MCF 10A (cell line): ENCODE measurements at regions not wholly inside any gene's neighbourhood (a gene's known extent, or its start where the extent isn't known, plus 50 kb on each side); places are given as distances from the start of the nearest gene placed in this dataset.

ENCODE experiments used
- BruUV-seq: library from RNA; stranded (reverse); fragments of 400-500 nt; replicated peaks from 2 replicates; lab custom pipeline; 2021; lab: Mats Ljungman, UMichigan
- CTCF ChIA-PET: fragments of 300-600 bp; sonication (Branson Sonifier 250); formaldehyde crosslinking; extraction: SDS; loops from one replicate; lab custom pipeline; 2021; ENCODE audit warnings: antibody characterized with exemption, inconsistent platforms; lab: Yijun Ruan, JAX
- POLR2A ChIA-PET: fragments of 300-600, 350-650 bp; sonication (Branson Sonifier 250); formaldehyde crosslinking; extraction: SDS; loops from one replicate; lab custom pipeline; 2020; ENCODE audit warnings: antibody characterized with exemption, inconsistent platforms; lab: Yijun Ruan, JAX
- DNase-seq: peaks from one replicate; pipeline ENCODE4 v3.0.0-alpha.2; 2018; ENCODE audit not compliant: unreplicated experiment
- H3K27ac Mint-ChIP-seq: one replicate; pipeline ENCODE4 v1.8.0; 2022; ENCODE audit warnings: mild to moderate bottlenecking, low read depth, mixed read lengths; ENCODE audit not compliant: unreplicated experiment
- H3K27me3 Mint-ChIP-seq: one replicate; pipeline ENCODE4 v1.8.0; 2022; ENCODE audit warnings: mixed read lengths; ENCODE audit not compliant: insufficient read depth, unreplicated experiment
- H3K36me3 Mint-ChIP-seq: one replicate; pipeline ENCODE4 v1.8.0; 2022; ENCODE audit warnings: mild to moderate bottlenecking, moderate library complexity, mixed read lengths; ENCODE audit not compliant: insufficient read depth, unreplicated experiment
- H3K4me1 Mint-ChIP-seq: one replicate; pipeline ENCODE4 v1.8.0; 2022; ENCODE audit warnings: mixed read lengths; ENCODE audit not compliant: insufficient read depth, unreplicated experiment
- H3K4me3 Mint-ChIP-seq: one replicate; pipeline ENCODE4 v1.8.0; 2022; ENCODE audit warnings: mild to moderate bottlenecking, moderate library complexity, mixed read lengths; ENCODE audit not compliant: unreplicated experiment
- H3K9me3 Mint-ChIP-seq: one replicate; pipeline ENCODE4 v1.8.0; 2022; ENCODE audit warnings: mixed read lengths; ENCODE audit not compliant: unreplicated experiment
- CTCF ChIP-seq: fragments of 200-600 bp; IDR thresholded peaks from one replicate; pipeline ENCODE4 v1.8.0; 2022; ENCODE audit warnings: antibody characterized with exemption, mild to moderate bottlenecking; ENCODE audit not compliant: unreplicated experiment
- intact Hi-C: fragments of 100-400 bp; cut with micrococcal nuclease; formaldehyde crosslinking; loops from 2 replicates; pipeline ENCODE4 v1.14.1; 2022

DNA sequence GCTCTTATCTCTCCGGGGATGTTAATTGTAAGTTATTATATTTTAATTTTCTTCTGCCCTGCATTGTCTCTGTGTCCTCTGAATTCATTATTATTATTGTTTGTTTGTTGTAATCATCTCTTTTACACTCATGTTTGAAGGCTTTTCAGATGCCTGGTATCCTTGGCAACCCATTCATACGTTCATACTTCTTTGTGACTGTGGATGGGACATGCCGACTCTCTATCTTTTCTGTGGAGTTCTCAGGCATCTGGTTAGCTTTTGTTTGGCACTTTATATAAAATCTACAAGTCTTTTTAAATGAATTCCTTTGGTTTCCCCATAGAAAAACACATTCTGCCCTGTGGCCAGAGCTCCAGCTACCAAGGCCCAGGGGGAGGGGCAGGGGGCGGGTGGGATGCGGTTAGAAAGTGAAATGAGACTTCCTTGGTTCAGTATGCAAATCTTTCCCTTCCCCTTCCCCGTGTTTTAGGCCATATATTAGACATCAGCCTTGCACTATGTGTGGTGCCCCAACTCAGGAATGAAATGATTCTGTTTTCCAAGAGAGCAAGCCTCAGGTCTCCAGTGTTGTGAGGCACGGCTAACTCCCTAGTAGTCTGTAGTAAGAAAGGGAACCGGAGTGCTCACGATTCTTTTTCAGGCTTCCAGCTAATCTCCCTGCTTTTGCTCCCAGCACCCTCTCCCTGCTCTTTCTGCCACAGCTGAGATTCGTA lies 79.2 kb downstream of the SST start:
- CTCF ChIA-PET = interaction anchor here (0.6 to 0.8 kb wide), 2 partner anchors 59 to 88 kb away, joined by 3 to 4 read pairs; no protein-coding TSS in a partner anchor
- BruUV-seq = no TSS peak
- no peaks in the 10 kb centered on the region for H3K9me3 Mint-ChIP-seq

DNA sequence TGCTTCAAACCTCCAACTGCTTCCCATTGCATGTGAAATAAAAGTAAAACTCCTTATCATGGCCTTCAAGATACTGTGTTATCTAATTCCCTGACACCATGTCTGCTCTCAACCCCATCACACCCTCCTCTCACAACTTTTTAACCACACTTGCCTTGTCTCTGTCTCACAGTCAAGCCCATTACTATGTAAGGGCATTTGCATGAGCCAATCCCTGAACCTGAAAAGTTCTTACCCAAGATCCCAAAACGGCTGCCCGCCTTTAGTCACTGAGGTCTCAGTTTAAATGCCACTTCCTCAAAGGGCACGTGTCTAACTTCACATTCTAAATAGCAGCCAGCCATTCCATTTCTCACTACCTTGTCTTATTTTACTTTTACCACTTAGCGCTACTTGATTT lies 83.1 kb downstream of the SST start:
- H3K27ac Mint-ChIP-seq = no peak overlapping the region
- H3K4me1 Mint-ChIP-seq = no peaks in the 10 kb centered on the region
- POLR2A ChIA-PET = no interaction called here
- CTCF ChIA-PET = no interaction called here
- H3K27me3 Mint-ChIP-seq = peaks cover 72% of the 10 kb centered on the region
- intact Hi-C loops = no loop called here
- H3K4me3 Mint-ChIP-seq = no peak overlapping the region
- no TSS peak for BruUV-seq
- H3K36me3 Mint-ChIP-seq = no peaks in the 10 kb centered on the region
- H3K9me3 Mint-ChIP-seq = no peaks in the 10 kb centered on the region
- DNase-seq = no peak
- no peak for TF ChIP-seq CTCF

More for the DNA sequence above, 79.2 kb downstream of the SST start:
- POLR2A ChIA-PET = no interaction called here
- peaks cover 65% of the 10 kb centered on the region for H3K27me3 Mint-ChIP-seq
- no peaks in the 10 kb centered on the region for H3K36me3 Mint-ChIP-seq
- H3K4me1 Mint-ChIP-seq = no peaks in the 10 kb centered on the region
- no peak for TF ChIP-seq CTCF
- H3K27ac Mint-ChIP-seq = no peak overlapping the region
- H3K4me3 Mint-ChIP-seq = no peak overlapping the region
- no peak for DNase-seq
- intact Hi-C loops = no loop called here

GRCh38 chr3:187586226-187586625 lies 84.0 kb downstream of the SST start:
- H3K36me3 Mint-ChIP-seq = no peaks in the 10 kb centered on the region
- DNase-seq = no peak
- POLR2A ChIA-PET = interaction anchor here (1.0 kb wide), 1 partner anchor 12 kb away, joined by 3 read pairs; no protein-coding TSS in a partner anchor
- H3K27ac Mint-ChIP-seq = no peak overlapping the region
- no peaks in the 10 kb centered on the region for H3K4me1 Mint-ChIP-seq
- TF ChIP-seq CTCF = no peak
- intact Hi-C loops = no loop called here
- BruUV-seq = no TSS peak
- CTCF ChIA-PET = interaction anchor here (1.1 kb wide), 1 partner anchor 266 kb away, joined by 3 read pairs; no protein-coding TSS in a partner anchor
- peaks cover 81% of the 10 kb centered on the region for H3K27me3 Mint-ChIP-seq
- H3K9me3 Mint-ChIP-seq = no peaks in the 10 kb centered on the region
- H3K4me3 Mint-ChIP-seq = no peak overlapping the region

- H3K4me1 Mint-ChIP-seq = no peaks in the 10 kb centered on the region
- H3K27me3 Mint-ChIP-seq = peaks cover 16% of the 10 kb centered on the region
- H3K36me3 Mint-ChIP-seq = no peaks in the 10 kb centered on the region
- POLR2A ChIA-PET = no interaction called here
- BruUV-seq = no TSS peak
- TF ChIP-seq CTCF = no peak
- DNase-seq = no peak
- H3K9me3 Mint-ChIP-seq = no peaks in the 10 kb centered on the region
- H3K27ac Mint-ChIP-seq = no peak overlapping the region
- CTCF ChIA-PET = no interaction called here
- no peak overlapping the region for H3K4me3 Mint-ChIP-seq
- intact Hi-C loops = no loop called here
Measured at GRCh38 chr3:187572441-187572840, 97.8 kb downstream of the SST start.
